ENCODE measurements at regions not wholly inside any gene's neighbourhood (a gene's known extent, or its start where the extent isn't known, plus 50 kb on each side); places are given as distances from the start of the nearest gene placed in this dataset.

GRCh38 chr2:180412219-180412618, 405.1 kb upstream of the CWC22 start:
- TF ChIP-seq CTCF (conservative IDR thresholded peaks at IDR 0.05; ENCODE audit: low read depth, low read length) = no peak
- TF ChIP-seq EZH2 (IDR thresholded peaks at IDR 0.05; ENCODE audit: borderline replicate concordance, low read depth, low read length, poor library complexity, severe bottlenecking) = no peak

All from A673 (cell line).